SK-N-MC (cell line): ENCODE measurements at regions not wholly inside any gene's neighbourhood (a gene's known extent, or its start where the extent isn't known, plus 50 kb on each side); places are given as distances from the start of the nearest gene placed in this dataset.

ENCODE experiments used
- DNase-seq: peaks from one replicate; pipeline ENCODE4 v3.0.0-alpha.2; 2011; ENCODE audit warnings: low read depth, low spot score
- H3K27ac ChIP-seq: fragments of 200-600 bp; sonication (generic); 2 replicates; pipeline ENCODE4 v1.5.1; 2016; ENCODE audit warnings: mixed run types
- H3K36me3 ChIP-seq: fragments of 200-600 bp; sonication (generic); 2 replicates; pipeline ENCODE4 v1.6.1; 2017; ENCODE audit warnings: antibody characterized with exemption, low read length, mixed read lengths; ENCODE audit not compliant: insufficient read depth
- H3K4me3 ChIP-seq: fragments of 200-600 bp; sonication (generic); 2 replicates; pipeline ENCODE4 v1.5.1; 2016
- H3K9ac ChIP-seq: fragments of 200-600 bp; sonication (generic); 2 replicates; pipeline ENCODE4 v1.8.0; 2017; ENCODE audit warnings: mixed run types, mixed read lengths; ENCODE audit not compliant: insufficient read length
- H3K9me3 ChIP-seq: fragments of 200-600 bp; sonication (generic); 2 replicates; pipeline ENCODE4 v1.6.1; 2017; ENCODE audit warnings: low read depth, mild to moderate bottlenecking, antibody characterized with exemption, low read length, moderate library complexity, mixed read lengths
- EZH2 ChIP-seq: fragments of 200-600 bp; sonication (generic); IDR thresholded peaks from one replicate; pipeline ENCODE4 v1.6.1; 2017; ENCODE audit warnings: antibody characterized with exemption
- FOXP2 ChIP-seq: optimal IDR thresholded peaks from 2 replicates; pipeline ENCODE3; 2011; ENCODE audit warnings: mild to moderate bottlenecking, moderate library complexity; ENCODE audit not compliant: insufficient read depth; ENCODE audit errors: extremely low read length, control extremely low read depth
- POLR2AphosphoS5 ChIP-seq: IDR thresholded peaks from 2 replicates; pipeline ENCODE4 v1.6.1; 2012; ENCODE audit warnings: mild to moderate bottlenecking, low read depth, low read length, borderline replicate concordance

DNA sequence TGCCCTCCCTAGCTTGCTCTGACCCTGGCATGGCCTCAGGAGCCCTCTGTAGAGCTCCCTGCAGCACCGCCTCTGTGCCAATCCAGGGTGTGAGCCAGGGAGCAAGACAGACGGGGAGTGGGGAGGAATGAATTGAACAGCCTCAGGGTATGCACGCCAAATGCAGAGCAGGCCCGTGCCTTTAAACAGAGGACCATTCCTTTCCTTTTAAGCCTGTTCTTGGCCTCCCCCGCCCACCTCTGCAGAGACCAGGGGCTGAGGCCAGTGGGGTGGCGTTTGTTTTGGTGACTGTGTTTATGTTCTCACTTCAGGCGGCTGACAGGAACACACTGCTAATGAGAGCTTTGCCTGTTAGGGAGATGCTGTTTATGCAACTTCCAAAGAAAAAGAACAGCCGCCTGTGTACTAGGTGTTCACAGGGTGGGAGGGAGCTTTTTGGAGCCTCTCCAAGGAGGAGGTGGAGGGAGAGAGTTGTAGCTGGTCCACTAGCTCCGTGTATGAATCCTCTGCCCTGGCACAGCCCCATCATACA is 528.1 kb upstream of the DPP6 start:
- H3K4me3 ChIP-seq: no peak overlapping the region
- no peak for DNase-seq
- no peak overlapping the region for H3K27ac ChIP-seq
- H3K9me3 ChIP-seq: no peaks in the 10 kb centered on the region
- TF ChIP-seq POLR2AphosphoS5: no peak
- H3K36me3 ChIP-seq: no peaks in the 10 kb centered on the region
- H3K9ac ChIP-seq: no peak overlapping the region

DNA sequence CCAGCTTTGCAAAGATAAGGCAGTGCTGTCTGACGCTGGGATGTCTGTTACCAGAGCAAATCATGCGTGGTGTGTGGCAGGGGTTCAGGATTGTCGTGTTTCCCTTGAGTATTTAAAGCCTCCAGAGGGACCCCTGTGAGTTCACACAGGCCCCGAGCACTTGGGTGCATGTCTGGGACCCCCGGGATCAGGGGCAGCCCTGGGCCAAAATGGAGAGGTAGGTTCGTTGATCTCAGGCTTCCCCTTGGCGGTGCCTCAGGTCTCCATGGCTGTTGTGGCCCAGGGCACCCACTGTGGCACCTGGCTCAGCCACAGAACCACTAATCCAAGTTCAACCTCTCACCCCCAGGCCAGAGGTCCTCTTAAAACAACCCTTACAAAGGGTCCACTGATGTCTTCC is 523.1 kb upstream of the DPP6 start:
- no peak overlapping the region for H3K4me3 ChIP-seq
- H3K36me3 ChIP-seq: no peaks in the 10 kb centered on the region
- no peak for DNase-seq
- TF ChIP-seq POLR2AphosphoS5: no peak
- H3K9ac ChIP-seq: no peak overlapping the region
- no peak overlapping the region for H3K27ac ChIP-seq
- no peaks in the 10 kb centered on the region for H3K9me3 ChIP-seq

DNA sequence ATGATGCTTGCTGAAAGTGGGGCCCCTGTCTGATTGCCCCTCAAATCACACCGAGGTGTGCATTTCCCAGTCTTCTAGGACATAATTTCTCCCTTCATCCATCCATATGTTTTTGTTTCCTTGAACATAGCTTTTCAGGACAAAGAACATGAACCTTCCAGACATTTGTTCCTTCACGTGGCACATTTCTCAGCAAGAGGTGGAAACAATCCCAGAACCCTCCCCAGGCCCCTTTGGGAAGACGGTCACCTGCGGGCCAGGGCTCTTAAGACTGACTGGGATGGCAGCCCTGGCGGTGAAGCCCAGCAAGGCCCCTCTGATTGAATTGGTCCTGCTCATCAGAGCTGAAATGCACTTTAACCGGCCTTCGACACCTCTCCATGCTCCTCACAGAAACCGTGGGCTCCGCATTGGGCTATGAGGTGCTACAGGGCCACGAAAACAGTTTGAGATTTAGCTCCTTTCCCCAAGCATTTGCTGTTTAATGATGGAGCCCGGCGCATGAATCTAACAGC is 522.5 kb upstream of the DPP6 start:
- TF ChIP-seq EZH2: no peak
- TF ChIP-seq FOXP2: no peak
- no peak for TF ChIP-seq POLR2AphosphoS5

DNA sequence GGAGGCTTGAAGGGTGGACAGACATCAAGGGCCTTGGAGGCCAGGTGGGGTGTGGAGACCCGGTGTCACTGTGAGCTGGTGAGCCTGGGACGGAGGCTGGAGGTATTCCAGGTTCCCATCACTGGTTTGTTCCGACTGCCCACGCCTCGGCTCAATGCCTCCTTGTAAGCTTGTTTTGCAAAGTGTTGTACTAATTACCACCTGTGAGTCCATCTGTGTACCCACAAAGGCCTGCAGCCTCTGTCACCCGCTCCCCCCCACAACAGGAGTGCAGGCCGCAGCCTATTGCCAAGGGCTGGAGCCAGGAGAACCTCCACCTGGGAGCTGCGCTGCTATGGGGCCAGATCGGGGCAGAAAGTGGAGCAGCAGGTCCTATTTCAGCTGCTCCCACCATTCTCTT is 521.8 kb upstream of the DPP6 start:
- no peak for TF ChIP-seq POLR2AphosphoS5
- TF ChIP-seq EZH2: no peak
- TF ChIP-seq FOXP2: no peak
- Histone ChIP-seq H3K9ac (no peak overlapping the region), H3K4me3 (no peak overlapping the region), H3K9me3 (no peaks in the 10 kb centered on the region), H3K36me3 (no peaks in the 10 kb centered on the region), H3K27ac (no peak overlapping the region)
- DNase-seq: no peak

More for the DNA sequence above, 522.5 kb upstream of the DPP6 start:
- H3K27ac ChIP-seq: no peak overlapping the region
- H3K4me3 ChIP-seq: no peak overlapping the region
- no peak for DNase-seq
- H3K9ac ChIP-seq: no peak overlapping the region
- no peaks in the 10 kb centered on the region for H3K9me3 ChIP-seq
- no peaks in the 10 kb centered on the region for H3K36me3 ChIP-seq

DNA sequence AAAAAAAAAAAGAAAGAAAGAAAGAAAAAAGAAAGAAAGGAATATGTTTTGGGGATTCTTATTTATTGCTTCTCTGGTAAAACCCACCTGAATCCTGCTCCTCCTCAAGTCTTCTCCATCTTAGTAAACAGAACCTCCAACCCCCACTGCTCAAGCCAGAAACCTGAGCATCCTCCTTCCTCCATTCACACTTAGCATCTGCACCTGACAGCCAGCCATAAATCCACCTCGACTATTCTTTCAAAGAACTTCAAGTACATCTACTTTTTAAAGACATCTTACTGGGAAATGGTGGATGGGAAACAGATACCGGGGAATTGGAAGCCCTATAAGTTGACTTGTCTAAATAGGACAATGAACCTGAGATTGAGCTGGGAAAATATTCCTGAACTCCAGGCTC is 519.9 kb upstream of the DPP6 start:
- H3K9ac ChIP-seq: no peak overlapping the region
- no peaks in the 10 kb centered on the region for H3K9me3 ChIP-seq
- DNase-seq: no peak
- H3K4me3 ChIP-seq: no peak overlapping the region
- no peaks in the 10 kb centered on the region for H3K36me3 ChIP-seq
- no peak overlapping the region for H3K27ac ChIP-seq
- TF ChIP-seq EZH2: no peak
- no peak for TF ChIP-seq FOXP2
- no peak for TF ChIP-seq POLR2AphosphoS5

DNA sequence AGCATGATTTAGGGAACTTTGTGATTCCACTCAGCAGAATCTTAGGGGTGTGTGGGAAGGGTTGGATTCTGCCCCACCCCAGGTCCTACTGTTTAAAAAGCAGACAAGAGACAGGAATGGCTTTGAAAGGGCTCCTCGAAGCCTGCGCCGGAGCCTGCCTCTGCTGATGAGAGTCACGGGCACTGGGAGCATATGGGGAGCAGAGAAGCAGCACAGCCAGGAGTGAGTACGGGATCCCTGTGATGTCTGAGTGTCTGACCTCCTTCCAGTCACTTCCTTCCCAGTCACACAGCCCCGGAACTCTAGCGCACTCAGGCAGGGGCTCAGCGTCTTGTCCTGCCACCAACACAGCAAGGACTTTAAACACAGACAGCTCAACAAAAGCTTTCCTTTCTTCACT is 514.9 kb upstream of the DPP6 start:
- Histone ChIP-seq H3K9me3 (no peaks in the 10 kb centered on the region), H3K36me3 (no peaks in the 10 kb centered on the region), H3K27ac (no peak overlapping the region)

DNA sequence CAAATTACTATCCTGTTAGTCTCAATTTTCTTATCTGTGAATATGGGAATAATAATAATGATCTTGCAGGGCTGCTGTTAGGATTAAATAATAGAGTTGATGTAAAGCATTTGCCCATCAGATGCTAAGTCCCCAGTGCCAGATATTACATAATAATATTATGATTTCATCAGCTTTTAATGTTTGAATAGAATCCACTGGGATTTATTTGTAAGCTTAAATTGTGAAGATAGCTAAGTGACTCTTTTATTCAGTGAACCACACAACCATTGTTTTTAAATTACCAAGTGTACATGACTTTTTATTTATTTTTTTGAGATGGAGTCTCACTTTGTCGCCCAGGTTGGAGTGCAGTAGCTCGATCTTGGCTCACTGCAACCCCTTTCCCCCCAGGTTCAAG is 510.3 kb upstream of the DPP6 start:
- TF ChIP-seq EZH2 (no peak), FOXP2 (no peak), POLR2AphosphoS5 (no peak)
- Histone ChIP-seq H3K4me3 (no peak overlapping the region), H3K36me3 (no peaks in the 10 kb centered on the region), H3K9me3 (no peaks in the 10 kb centered on the region), H3K9ac (no peak overlapping the region), H3K27ac (no peak overlapping the region)
- no peak for DNase-seq

More for the DNA sequence above, 514.9 kb upstream of the DPP6 start:
- Histone ChIP-seq H3K4me3 (no peak overlapping the region), H3K9ac (no peak overlapping the region)
- no peak for DNase-seq
- TF ChIP-seq FOXP2: no peak
- no peak for TF ChIP-seq EZH2
- no peak for TF ChIP-seq POLR2AphosphoS5

DNA sequence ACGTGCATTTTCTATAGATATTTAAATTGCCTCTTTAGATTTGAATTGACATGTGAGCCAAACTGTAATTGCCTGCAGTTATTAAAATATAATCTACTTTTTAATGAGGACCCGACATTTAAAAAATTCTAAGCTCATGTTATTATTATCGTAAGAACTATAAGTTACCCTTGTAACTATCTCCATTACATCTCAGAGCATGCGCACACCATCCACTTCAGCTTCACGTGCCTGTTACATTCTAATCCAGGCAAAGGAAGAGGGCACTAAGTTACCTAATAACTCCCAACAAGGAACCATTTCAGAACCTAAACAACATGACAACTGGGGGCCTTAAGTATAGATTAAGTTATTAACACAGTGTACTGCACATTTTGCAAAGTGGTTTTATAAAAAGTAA is 509.0 kb upstream of the DPP6 start:
- Histone ChIP-seq H3K9ac (no peak overlapping the region), H3K27ac (no peak overlapping the region), H3K36me3 (no peaks in the 10 kb centered on the region), H3K4me3 (no peak overlapping the region), H3K9me3 (no peaks in the 10 kb centered on the region)
- no peak for DNase-seq
- TF ChIP-seq EZH2: no peak
- TF ChIP-seq POLR2AphosphoS5: no peak
- TF ChIP-seq FOXP2: no peak

DNA sequence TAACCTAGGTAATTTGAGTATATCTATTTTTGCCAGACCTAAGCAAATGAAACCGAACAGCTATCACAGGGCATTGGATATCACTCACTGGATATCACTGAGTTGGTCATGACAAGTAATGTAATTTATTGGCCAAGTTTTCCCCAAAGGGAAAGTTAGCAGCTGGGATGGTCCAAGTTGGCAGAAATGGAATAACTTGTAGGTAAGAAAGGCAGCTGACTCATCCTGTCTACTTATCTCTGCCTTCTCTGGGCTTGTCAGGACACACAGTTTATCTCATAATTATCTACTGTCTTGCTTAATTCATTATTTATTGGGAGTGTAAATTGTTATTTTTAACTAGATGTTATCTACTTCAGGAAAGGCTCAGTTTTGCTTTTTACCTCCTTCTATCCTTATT is 502.0 kb upstream of the DPP6 start:
- Histone ChIP-seq H3K4me3 (no peak overlapping the region), H3K9me3 (no peaks in the 10 kb centered on the region), H3K9ac (no peak overlapping the region), H3K27ac (no peak overlapping the region), H3K36me3 (no peaks in the 10 kb centered on the region)
- TF ChIP-seq EZH2: no peak
- TF ChIP-seq POLR2AphosphoS5: no peak
- no peak for TF ChIP-seq FOXP2
- DNase-seq: no peak
